Mesendoderm (in vitro differentiated cells): ENCODE measurements at regions not wholly inside any gene's neighbourhood (a gene's known extent, or its start where the extent isn't known, plus 50 kb on each side); places are given as distances from the start of the nearest gene placed in this dataset.
A peak's percentile ranks its signal among the peaks of the same experiment; 100 is the strongest.

Experiments used
- DNase-seq: peaks from one replicate; pipeline ENCODE4 v3.0.0; 2013
- H2AK5ac ChIP-seq: 2 replicates; pipeline ENCODE4 v1.6.1; 2013; ENCODE audit warnings: low read length, inconsistent platforms
- H2BK120ac ChIP-seq: 2 replicates; pipeline ENCODE4 v1.6.1; 2013; ENCODE audit warnings: low read depth, mild to moderate bottlenecking, low read length, moderate library complexity, mixed read lengths
- H2BK15ac ChIP-seq: replicated peaks from 2 replicates; pipeline ENCODE4 v1.6.1; 2013; ENCODE audit warnings: low read depth, mild to moderate bottlenecking, moderate library complexity
- H2BK5ac ChIP-seq: 2 replicates; pipeline ENCODE4 v1.6.1; 2013; ENCODE audit warnings: low read length, inconsistent platforms
- H3K18ac ChIP-seq: 2 replicates; pipeline ENCODE4 v1.6.1; 2013; ENCODE audit warnings: mild to moderate bottlenecking, low read length, mixed read lengths
- H3K23ac ChIP-seq: one replicate; pipeline ENCODE4 v1.6.1; 2013; ENCODE audit warnings: low read length
- H3K27ac ChIP-seq: 2 replicates; pipeline ENCODE4 v1.5.1; 2013; ENCODE audit warnings: low read depth, mild to moderate bottlenecking, inconsistent platforms, low read length, moderate library complexity
- H3K27me3 ChIP-seq: 2 replicates; pipeline ENCODE4 v1.6.1; 2013; ENCODE audit warnings: low read length, control low read depth, mild to moderate bottlenecking, inconsistent platforms; ENCODE audit not compliant: insufficient read depth, poor library complexity
- H3K36me3 ChIP-seq: 2 replicates; pipeline ENCODE4 v1.6.1; 2013; ENCODE audit warnings: low read length, inconsistent platforms; ENCODE audit not compliant: control insufficient read depth, insufficient read depth
- H3K4ac ChIP-seq: one replicate; pipeline ENCODE4 v1.6.1; 2013; ENCODE audit warnings: low read depth, mild to moderate bottlenecking, low read length, moderate library complexity
- H3K4me1 ChIP-seq: 2 replicates; pipeline ENCODE4 v1.6.1; 2013; ENCODE audit warnings: low read depth, low read length, inconsistent platforms; ENCODE audit not compliant: control insufficient read depth
- H3K4me2 ChIP-seq: 2 replicates; pipeline ENCODE4 v1.6.1; 2013; ENCODE audit warnings: low read length
- H3K4me3 ChIP-seq: 2 replicates; pipeline ENCODE4 v1.5.1; 2013; ENCODE audit warnings: mild to moderate bottlenecking, low read length
- H3K56ac ChIP-seq: one replicate; pipeline ENCODE4 v1.6.1; 2013; ENCODE audit warnings: low read length
- H3K79me1 ChIP-seq: 2 replicates; pipeline ENCODE4 v1.6.1; 2013; ENCODE audit warnings: low read length, inconsistent platforms
- H3K79me2 ChIP-seq: 2 replicates; pipeline ENCODE4 v1.6.1; 2013; ENCODE audit warnings: mild to moderate bottlenecking, low read length; ENCODE audit not compliant: control insufficient read depth, insufficient read depth
- H3K9ac ChIP-seq: 2 replicates; pipeline ENCODE4 v1.6.1; 2013; ENCODE audit warnings: low read length, inconsistent platforms
- H4K5ac ChIP-seq: one replicate; pipeline ENCODE4 v1.6.1; 2013; ENCODE audit warnings: low read length
- H4K8ac ChIP-seq: one replicate; pipeline ENCODE4 v1.6.1; 2013; ENCODE audit warnings: low read depth, mild to moderate bottlenecking, control low read depth, low read length, moderate library complexity
- WGBS: extraction: QIAGEN DNeasy Blood & Tissue Kit; methylation state at CpG from one replicate; pipeline ENCODE4 v1.1.7; 2013; ENCODE audit warnings: low lambda C conversion rate, missing lambda C conversion rate; ENCODE audit not compliant: insufficient coverage; ENCODE audit errors: extremely low coverage; 5-methylcytosine and 5-hydroxymethylcytosine counted together

DNA sequence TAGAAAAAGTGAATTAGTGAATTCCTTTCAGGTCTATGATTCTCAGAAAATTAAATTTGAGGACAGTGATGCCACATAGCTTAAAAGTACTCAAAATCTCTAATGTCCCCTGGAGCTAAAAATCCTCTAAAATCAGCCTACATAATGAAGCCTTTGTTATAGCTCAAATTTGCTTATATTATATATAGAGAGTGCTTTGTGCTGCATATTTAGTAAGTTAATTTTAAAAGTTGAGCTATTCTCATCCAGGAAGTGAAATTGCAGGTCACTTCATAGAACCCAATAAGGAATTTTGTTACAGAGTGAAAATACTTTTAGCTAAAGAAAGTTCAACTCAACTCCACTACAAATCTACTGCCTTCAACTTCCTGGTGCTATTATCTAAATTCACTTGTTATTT, 507.5 kb upstream of the MAP3K7 start:
- Histone ChIP-seq H2BK120ac (no peak overlapping the region), H3K18ac (no peak overlapping the region), H4K8ac (no peak overlapping the region), H2AK5ac (no peak overlapping the region), H3K4me1 (no peaks in the 10 kb centered on the region), H3K79me2 (no peaks in the 10 kb centered on the region), H3K23ac (no peak overlapping the region), H2BK15ac (no peak overlapping the region), H2BK5ac (no peak overlapping the region), H3K27me3 (no peaks in the 10 kb centered on the region), H3K9ac (no peak overlapping the region), H3K36me3 (no peaks in the 10 kb centered on the region), H4K5ac (no peak overlapping the region), H3K4me3 (no peak overlapping the region), H3K4ac (no peak overlapping the region), H3K56ac (no peak overlapping the region), H3K79me1 (no peaks in the 10 kb centered on the region), H3K4me2 (no peak overlapping the region), H3K27ac (no peak overlapping the region)
- DNase-seq = no peak

DNA sequence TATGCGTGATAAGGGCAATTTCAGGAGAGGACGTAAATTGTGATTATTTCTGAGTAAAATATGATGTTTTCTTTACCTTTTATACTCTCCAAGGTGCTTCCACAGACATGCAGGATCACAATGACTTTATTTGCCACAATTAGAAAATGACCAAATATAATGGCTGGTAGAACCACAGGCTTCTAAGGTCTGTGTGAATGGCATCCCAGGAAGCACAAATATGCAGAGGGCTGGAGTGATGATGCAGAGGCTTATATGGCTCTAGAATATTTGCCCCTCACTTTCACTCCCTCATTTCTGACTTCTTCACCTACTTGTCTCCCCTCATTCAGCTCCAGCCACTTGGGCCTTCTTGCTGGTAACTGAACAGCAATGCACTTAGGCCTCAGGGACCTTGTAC, 502.1 kb upstream of the MAP3K7 start:
- Histone ChIP-seq H3K56ac (no peak overlapping the region), H2BK120ac (no peak overlapping the region), H3K4me3 (no peak overlapping the region), H3K4me1 (peaks cover 2% of the 10 kb centered on the region), H2AK5ac (no peak overlapping the region), H3K79me2 (no peaks in the 10 kb centered on the region), H3K27me3 (no peaks in the 10 kb centered on the region), H3K23ac (no peak overlapping the region), H3K79me1 (no peaks in the 10 kb centered on the region), H2BK15ac (no peak overlapping the region), H3K18ac (no peak overlapping the region), H3K36me3 (no peaks in the 10 kb centered on the region), H3K4me2 (no peak overlapping the region), H4K8ac (no peak overlapping the region), H3K4ac (no peak overlapping the region), H3K9ac (no peak overlapping the region), H3K27ac (no peak overlapping the region), H2BK5ac (no peak overlapping the region), H4K5ac (no peak overlapping the region)
- DNase-seq = peak; percentile 11
- WGBS = no CpG with 5 or more reads among the region's 2 CpGs

DNA sequence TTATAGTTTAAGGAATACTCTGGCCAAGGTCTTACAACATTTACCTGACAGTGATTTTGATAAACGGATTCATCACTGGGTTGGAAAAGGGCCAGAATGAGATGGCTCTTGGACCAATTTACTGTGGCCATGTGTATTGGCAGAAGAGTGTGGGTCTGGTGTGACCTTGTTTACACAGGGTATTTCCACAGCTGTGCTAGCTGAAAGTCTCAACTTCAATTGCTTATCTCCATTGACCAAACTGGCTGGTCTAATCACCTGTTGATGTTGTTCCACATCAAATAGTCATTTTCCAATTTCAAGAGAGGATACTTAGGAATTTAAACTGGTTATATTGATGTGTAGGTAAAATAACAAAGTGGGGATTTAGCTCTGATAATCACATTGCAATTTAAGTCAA, 501.6 kb upstream of the MAP3K7 start:
- H3K27me3 ChIP-seq = no peaks in the 10 kb centered on the region
- no peak overlapping the region for H3K4me3 ChIP-seq
- H3K27ac ChIP-seq = no peak overlapping the region
- H3K79me1 ChIP-seq = no peaks in the 10 kb centered on the region
- H3K4ac ChIP-seq = no peak overlapping the region
- H2AK5ac ChIP-seq = no peak overlapping the region
- WGBS = no CpG with 5 or more reads among the region's 1 CpG
- H2BK5ac ChIP-seq = peak overlapping the region; percentile 32
- no peak overlapping the region for H3K18ac ChIP-seq
- H2BK15ac ChIP-seq = no peak overlapping the region
- H3K23ac ChIP-seq = no peak overlapping the region
- DNase-seq = peak; percentile 50
- H4K8ac ChIP-seq = no peak overlapping the region
- no peaks in the 10 kb centered on the region for H3K36me3 ChIP-seq
- H4K5ac ChIP-seq = no peak overlapping the region
- H3K9ac ChIP-seq = no peak overlapping the region
- no peak overlapping the region for H3K56ac ChIP-seq
- no peak overlapping the region for H2BK120ac ChIP-seq
- H3K79me2 ChIP-seq = no peaks in the 10 kb centered on the region
- peaks cover 2% of the 10 kb centered on the region for H3K4me1 ChIP-seq
- H3K4me2 ChIP-seq = no peak overlapping the region

DNA sequence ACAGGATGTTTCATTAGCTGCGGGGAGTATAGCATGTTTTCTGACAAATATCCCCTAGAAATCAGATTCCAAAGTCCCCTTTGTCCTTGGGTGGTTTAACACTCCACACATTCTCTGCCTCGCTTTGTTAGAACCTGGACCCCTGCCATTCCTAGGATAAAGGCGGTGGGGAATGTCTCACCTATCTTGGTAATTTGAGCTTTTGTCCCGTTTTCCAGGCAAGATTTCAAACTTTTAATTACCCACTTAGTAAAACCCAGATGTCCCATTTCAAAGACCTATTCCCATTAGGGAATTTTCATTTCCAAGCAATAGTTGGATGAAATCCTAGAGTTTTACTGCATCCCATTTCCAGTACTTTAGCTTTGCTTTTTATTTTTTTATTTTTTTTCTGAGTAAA, 501.0 kb upstream of the MAP3K7 start:
- Histone ChIP-seq H3K4me3 (no peak overlapping the region), H3K18ac (peak overlapping the region; percentile 75), H3K9ac (no peak overlapping the region), H2BK15ac (no peak overlapping the region), H3K56ac (peak overlapping the region; percentile 19), H3K79me1 (no peaks in the 10 kb centered on the region), H4K8ac (no peak overlapping the region), H4K5ac (no peak overlapping the region), H3K79me2 (no peaks in the 10 kb centered on the region), H3K27me3 (no peaks in the 10 kb centered on the region), H2AK5ac (no peak overlapping the region), H2BK120ac (no peak overlapping the region), H3K4me1 (peaks cover 2% of the 10 kb centered on the region), H3K27ac (peak overlapping the region; percentile 50), H2BK5ac (no peak overlapping the region), H3K23ac (no peak overlapping the region), H3K4me2 (peak overlapping the region; percentile 13), H3K36me3 (no peaks in the 10 kb centered on the region), H3K4ac (no peak overlapping the region)
- DNase-seq = peak; percentile 93
- WGBS = no CpG with 5 or more reads among the region's 4 CpGs

DNA sequence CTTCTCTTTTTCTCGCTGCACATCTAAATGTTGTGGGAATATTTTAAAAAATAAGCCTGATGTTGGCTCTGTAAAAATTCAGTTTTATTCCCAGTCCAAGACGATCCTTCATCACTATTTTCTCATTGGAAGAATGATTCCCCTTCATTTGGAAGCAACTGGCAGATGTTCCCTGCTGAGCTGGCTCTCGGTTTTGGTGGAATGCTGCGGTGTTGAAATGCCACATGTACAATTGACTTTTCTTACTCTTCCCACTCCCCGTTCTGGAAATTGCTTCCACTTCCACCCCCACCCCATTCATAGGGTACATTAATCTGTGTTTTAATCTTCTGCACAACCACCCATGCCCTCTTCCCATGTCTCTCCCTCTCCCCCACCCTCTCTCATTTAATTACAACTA, 496.3 kb upstream of the MAP3K7 start:
- no peak overlapping the region for H3K9ac ChIP-seq
- no CpG with 5 or more reads among the region's 5 CpGs for WGBS
- no peaks in the 10 kb centered on the region for H3K36me3 ChIP-seq
- no peak overlapping the region for H4K5ac ChIP-seq
- no peak overlapping the region for H3K27ac ChIP-seq
- no peak overlapping the region for H3K18ac ChIP-seq
- H3K4me2 ChIP-seq = no peak overlapping the region
- H3K56ac ChIP-seq = no peak overlapping the region
- no peak overlapping the region for H2BK5ac ChIP-seq
- no peaks in the 10 kb centered on the region for H3K27me3 ChIP-seq
- H3K4me3 ChIP-seq = no peak overlapping the region
- no peak overlapping the region for H3K4ac ChIP-seq
- H3K4me1 ChIP-seq = no peaks in the 10 kb centered on the region
- no peak overlapping the region for H3K23ac ChIP-seq
- H4K8ac ChIP-seq = no peak overlapping the region
- H2BK15ac ChIP-seq = no peak overlapping the region
- no peaks in the 10 kb centered on the region for H3K79me1 ChIP-seq
- no peak overlapping the region for H2BK120ac ChIP-seq
- no peak overlapping the region for H2AK5ac ChIP-seq
- DNase-seq = no peak
- no peaks in the 10 kb centered on the region for H3K79me2 ChIP-seq

DNA sequence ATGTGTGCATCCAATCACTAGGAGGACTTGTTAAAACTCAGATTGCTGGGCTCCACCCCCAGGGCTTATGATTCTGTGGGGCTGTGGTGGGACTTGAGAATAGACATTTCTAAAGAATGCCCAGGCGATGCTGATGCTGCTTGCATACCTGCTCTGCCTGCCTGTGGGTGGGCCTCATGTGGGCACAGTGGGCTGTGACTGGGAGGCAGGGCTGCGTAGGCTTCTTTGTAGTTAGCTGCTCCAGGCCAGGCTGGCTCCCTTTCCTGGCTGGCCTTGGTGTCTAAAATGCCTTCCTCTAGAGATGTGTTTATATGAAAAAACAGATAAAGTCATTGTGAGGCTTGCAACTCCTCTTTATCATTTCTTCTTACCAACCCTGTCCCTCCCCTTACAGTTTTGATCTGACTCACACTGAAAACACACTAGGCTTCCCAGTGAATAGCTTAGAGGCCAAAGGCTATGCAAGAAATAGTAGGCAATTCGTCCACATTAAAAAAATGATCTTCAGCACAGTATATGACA, 495.5 kb upstream of the MAP3K7 start:
- WGBS = no CpG with 5 or more reads among the region's 3 CpGs

More for the DNA sequence above, 495.5 kb upstream of the MAP3K7 start:
- no peaks in the 10 kb centered on the region for H3K79me1 ChIP-seq
- H3K9ac ChIP-seq = no peak overlapping the region
- H2AK5ac ChIP-seq = no peak overlapping the region
- no peak overlapping the region for H2BK120ac ChIP-seq
- H4K8ac ChIP-seq = no peak overlapping the region
- H3K56ac ChIP-seq = no peak overlapping the region
- H3K18ac ChIP-seq = no peak overlapping the region
- no peak overlapping the region for H4K5ac ChIP-seq
- H3K23ac ChIP-seq = no peak overlapping the region
- H3K4ac ChIP-seq = no peak overlapping the region
- no peaks in the 10 kb centered on the region for H3K4me1 ChIP-seq
- no peak overlapping the region for H3K4me2 ChIP-seq
- H3K79me2 ChIP-seq = no peaks in the 10 kb centered on the region
- no peaks in the 10 kb centered on the region for H3K27me3 ChIP-seq
- no peak overlapping the region for H3K4me3 ChIP-seq
- H3K27ac ChIP-seq = no peak overlapping the region
- no peak overlapping the region for H2BK5ac ChIP-seq
- H2BK15ac ChIP-seq = no peak overlapping the region
- DNase-seq = peak; percentile 49
- no peaks in the 10 kb centered on the region for H3K36me3 ChIP-seq
